Adrenal gland (tissue), 5 donors: ENCODE measurements at regions not wholly inside any gene's neighbourhood (a gene's known extent, or its start where the extent isn't known, plus 50 kb on each side); places are given as distances from the start of the nearest gene placed in this dataset.

Experiments
- POLR2A ChIP-seq, 2 donors: fragments of 450-650 bp; IDR thresholded peaks; one replicate each; pipeline ENCODE4 v1.6.1; 2017; ENCODE audit warnings: antibody characterized with exemption in 2 of 2, mild to moderate bottlenecking in 2 of 2, moderate library complexity in 1 of 2
- TF ChIP-seq, protein P1 (sequence below), 6 experiments: fragments of 450-650 bp in 4 of 6; fragments of 200-600 bp in 2 of 6; sonication (generic) in 1 of 6; IDR thresholded peaks; 1 replicate in 5 of 6; 2 replicates in 1 of 6; pipeline versions ENCODE4 v1.5.1 to v1.8.0; 2016 to 2021; ENCODE audit warnings: antibody characterized with exemption in 6 of 6, mild to moderate bottlenecking in 2 of 6, moderate library complexity in 1 of 6
- donor health status: DM: no; HTN: no; CAD: no.

DNA sequence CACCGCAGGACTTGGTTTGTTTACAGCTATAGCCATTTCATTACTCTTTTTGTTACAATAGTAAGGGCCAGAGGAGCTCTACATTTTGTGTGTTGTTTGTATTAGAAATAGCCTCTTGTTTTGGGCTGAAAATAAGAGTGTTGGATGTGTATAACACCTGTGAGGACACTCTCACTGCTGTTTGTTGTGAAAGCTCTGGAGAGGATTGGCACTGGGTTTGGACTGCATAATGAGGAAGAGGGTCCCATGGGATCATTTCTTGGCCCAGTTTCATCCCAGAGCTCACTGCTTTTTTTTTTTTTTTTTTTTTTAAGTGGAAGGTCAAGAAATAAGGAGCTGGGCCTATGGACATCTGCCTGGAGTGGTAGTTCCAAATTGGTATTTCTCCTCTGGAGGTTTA lies 61.6 kb upstream of the KIAA0040 start:
- TF ChIP-seq, protein P1, sequence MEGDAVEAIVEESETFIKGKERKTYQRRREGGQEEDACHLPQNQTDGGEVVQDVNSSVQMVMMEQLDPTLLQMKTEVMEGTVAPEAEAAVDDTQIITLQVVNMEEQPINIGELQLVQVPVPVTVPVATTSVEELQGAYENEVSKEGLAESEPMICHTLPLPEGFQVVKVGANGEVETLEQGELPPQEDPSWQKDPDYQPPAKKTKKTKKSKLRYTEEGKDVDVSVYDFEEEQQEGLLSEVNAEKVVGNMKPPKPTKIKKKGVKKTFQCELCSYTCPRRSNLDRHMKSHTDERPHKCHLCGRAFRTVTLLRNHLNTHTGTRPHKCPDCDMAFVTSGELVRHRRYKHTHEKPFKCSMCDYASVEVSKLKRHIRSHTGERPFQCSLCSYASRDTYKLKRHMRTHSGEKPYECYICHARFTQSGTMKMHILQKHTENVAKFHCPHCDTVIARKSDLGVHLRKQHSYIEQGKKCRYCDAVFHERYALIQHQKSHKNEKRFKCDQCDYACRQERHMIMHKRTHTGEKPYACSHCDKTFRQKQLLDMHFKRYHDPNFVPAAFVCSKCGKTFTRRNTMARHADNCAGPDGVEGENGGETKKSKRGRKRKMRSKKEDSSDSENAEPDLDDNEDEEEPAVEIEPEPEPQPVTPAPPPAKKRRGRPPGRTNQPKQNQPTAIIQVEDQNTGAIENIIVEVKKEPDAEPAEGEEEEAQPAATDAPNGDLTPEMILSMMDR (IDR thresholded peaks at IDR 0.05), result no peak
- no peak for TF ChIP-seq POLR2A (IDR thresholded peaks at IDR 0.05)
